HEK293 (cell line): ENCODE measurements at regions not wholly inside any gene's neighbourhood (a gene's known extent, or its start where the extent isn't known, plus 50 kb on each side); places are given as distances from the start of the nearest gene placed in this dataset.

Experiments
- GLI2 ChIP-seq: fragments of 450-650 bp; formaldehyde crosslinking; IDR thresholded peaks from 2 replicates; pipeline ENCODE4; 2017; ENCODE audit warnings: missing biosample characterization, missing genetic modification characterization, low read depth, borderline replicate concordance
- KLF16 ChIP-seq: fragments of 450-650 bp; formaldehyde crosslinking; IDR thresholded peaks from 2 replicates; pipeline ENCODE4 v1.5.1; 2017; ENCODE audit warnings: missing biosample characterization, missing genetic modification characterization
- KLF9 ChIP-seq: fragments of 450-650 bp; formaldehyde crosslinking; IDR thresholded peaks from 2 replicates; pipeline ENCODE4 v1.5.1; 2016; ENCODE audit warnings: missing biosample characterization, missing genetic modification characterization, low read depth
- MZF1 ChIP-seq: fragments of 450-650 bp; formaldehyde crosslinking; IDR thresholded peaks from 2 replicates; pipeline ENCODE4 v1.5.1; 2017; ENCODE audit warnings: missing biosample characterization, missing genetic modification characterization, borderline replicate concordance
- SCRT1 ChIP-seq: fragments of 450-650 bp; formaldehyde crosslinking; IDR thresholded peaks from 2 replicates; pipeline ENCODE4 v1.5.1; 2016; ENCODE audit warnings: missing biosample characterization, missing genetic modification characterization, borderline replicate concordance
- SP7 ChIP-seq: fragments of 450-650 bp; formaldehyde crosslinking; IDR thresholded peaks from 2 replicates; pipeline ENCODE4 v1.5.1; 2016; ENCODE audit warnings: missing biosample characterization, missing genetic modification characterization
- ZBTB21 ChIP-seq: fragments of 450-650 bp; formaldehyde crosslinking; IDR thresholded peaks from 2 replicates; pipeline ENCODE4 v1.5.1; 2017; ENCODE audit warnings: missing biosample characterization, missing genetic modification characterization
- ZBTB44 ChIP-seq: fragments of 450-650 bp; IDR thresholded peaks from 2 replicates; pipeline ENCODE4 v1.5.1; 2018; ENCODE audit warnings: missing biosample characterization, mild to moderate bottlenecking, missing genetic modification characterization
- ZBTB8A ChIP-seq: fragments of 450-650 bp; formaldehyde crosslinking; IDR thresholded peaks from 2 replicates; pipeline ENCODE4 v1.5.1; 2016; ENCODE audit warnings: missing biosample characterization, missing genetic modification characterization
- ZEB2 ChIP-seq: fragments of 450-650 bp; formaldehyde crosslinking; IDR thresholded peaks from 2 replicates; pipeline ENCODE4 v1.5.1; 2016; ENCODE audit warnings: missing biosample characterization, missing genetic modification characterization
- ZFP3 ChIP-seq: fragments of 450-650 bp; formaldehyde crosslinking; IDR thresholded peaks from 2 replicates; pipeline ENCODE4 v1.5.1; 2016; ENCODE audit warnings: low read depth, missing biosample characterization, missing genetic modification characterization
- ZIC2 ChIP-seq: fragments of 450-650 bp; formaldehyde crosslinking; IDR thresholded peaks from 2 replicates; pipeline ENCODE4 v1.5.1; 2016; ENCODE audit warnings: missing biosample characterization, missing genetic modification characterization
- ZNF10 ChIP-seq: fragments of 450-650 bp; formaldehyde crosslinking; IDR thresholded peaks from 2 replicates; pipeline ENCODE4 v1.5.1; 2017; ENCODE audit warnings: missing biosample characterization, missing genetic modification characterization
- ZNF114 ChIP-seq: fragments of 450-650 bp; formaldehyde crosslinking; IDR thresholded peaks from 2 replicates; pipeline ENCODE4 v1.5.0; 2017; ENCODE audit warnings: missing biosample characterization, missing genetic modification characterization
- ZNF155 ChIP-seq: fragments of 450-650 bp; formaldehyde crosslinking; IDR thresholded peaks from 2 replicates; pipeline ENCODE4 v1.5.1; 2016; ENCODE audit warnings: missing biosample characterization, missing genetic modification characterization
- ZNF223 ChIP-seq: fragments of 450-650 bp; formaldehyde crosslinking; IDR thresholded peaks from 2 replicates; pipeline ENCODE4 v1.5.1; 2016; ENCODE audit warnings: missing biosample characterization, missing genetic modification characterization
- ZNF24 ChIP-seq: fragments of 450-650 bp; formaldehyde crosslinking; IDR thresholded peaks from 2 replicates; pipeline ENCODE4 v1.5.1; 2016; ENCODE audit warnings: missing biosample characterization, missing genetic modification characterization
- ZNF26 ChIP-seq: fragments of 450-650 bp; formaldehyde crosslinking; IDR thresholded peaks from 2 replicates; pipeline ENCODE4 v1.5.1; 2016; ENCODE audit warnings: missing biosample characterization, missing genetic modification characterization
- ZNF274 ChIP-seq, 2 experiments: fragments of 200-500 bp in 1 of 2; fragments of 450-650 bp in 1 of 2; sonication (Bioruptor generic) in 1 of 2; formaldehyde crosslinking in 1 of 2; IDR thresholded peaks; 2 replicates each; pipeline versions ENCODE4 v1.5.1 to v1.6.1; 2014 to 2016; ENCODE audit warnings: borderline replicate concordance in 1 of 2, inconsistent platforms in 1 of 2, low read length in 1 of 2, missing biosample characterization in 1 of 2, missing genetic modification characterization in 1 of 2
- ZNF280D ChIP-seq: fragments of 450-650 bp; formaldehyde crosslinking; IDR thresholded peaks from 2 replicates; pipeline ENCODE4 v1.5.1; 2016; ENCODE audit warnings: missing biosample characterization, missing genetic modification characterization
- ZNF335 ChIP-seq: fragments of 450-650 bp; formaldehyde crosslinking; conservative IDR thresholded peaks from 2 replicates; pipeline ENCODE4 v1.5.1; 2016; ENCODE audit warnings: missing biosample characterization, missing genetic modification characterization
- ZNF391 ChIP-seq: fragments of 450-650 bp; formaldehyde crosslinking; IDR thresholded peaks from 2 replicates; pipeline ENCODE4 v1.5.1; 2016; ENCODE audit warnings: low read depth, missing biosample characterization, missing genetic modification characterization, borderline replicate concordance
- ZNF433 ChIP-seq: fragments of 450-650 bp; formaldehyde crosslinking; IDR thresholded peaks from 2 replicates; pipeline ENCODE4 v1.5.1; 2016; ENCODE audit warnings: missing biosample characterization, missing genetic modification characterization, low read depth
- ZNF558 ChIP-seq: fragments of 450-650 bp; formaldehyde crosslinking; IDR thresholded peaks from 2 replicates; pipeline ENCODE4 v1.5.1; 2016; ENCODE audit warnings: missing biosample characterization, missing genetic modification characterization
- ZNF571 ChIP-seq: fragments of 450-650 bp; formaldehyde crosslinking; IDR thresholded peaks from 2 replicates; pipeline ENCODE4 v1.5.0; 2017; ENCODE audit warnings: missing biosample characterization, missing genetic modification characterization
- ZNF623 ChIP-seq: fragments of 450-650 bp; formaldehyde crosslinking; IDR thresholded peaks from 2 replicates; pipeline ENCODE4 v1.5.1; 2016; ENCODE audit warnings: missing biosample characterization, missing genetic modification characterization
- ZNF670 ChIP-seq: fragments of 450-650 bp; formaldehyde crosslinking; IDR thresholded peaks from 2 replicates; pipeline ENCODE4 v1.5.1; 2016; ENCODE audit warnings: missing biosample characterization, missing genetic modification characterization, low read depth
- ZNF776 ChIP-seq: fragments of 450-650 bp; formaldehyde crosslinking; IDR thresholded peaks from 2 replicates; pipeline ENCODE4 v1.5.0; 2017; ENCODE audit warnings: missing biosample characterization, missing genetic modification characterization, borderline replicate concordance
- ZSCAN30 ChIP-seq: fragments of 450-650 bp; IDR thresholded peaks from 2 replicates; pipeline ENCODE4 v1.5.1; 2018; ENCODE audit warnings: missing biosample characterization, mild to moderate bottlenecking, missing genetic modification characterization, moderate library complexity
- TF ChIP-seq, protein P1 (sequence below): fragments of 450-650 bp; formaldehyde crosslinking; IDR thresholded peaks from 2 replicates; pipeline ENCODE4 v1.5.0; 2017; ENCODE audit warnings: missing biosample characterization, missing genetic modification characterization, borderline replicate concordance
- TF ChIP-seq, protein P2 (sequence below): fragments of 450-650 bp; formaldehyde crosslinking; IDR thresholded peaks from 2 replicates; pipeline ENCODE4 v1.5.1; 2016; ENCODE audit warnings: missing biosample characterization, missing genetic modification characterization

- no peak for TF ChIP-seq ZNF26 (tag by site-specific recombination)
- no peak for TF ChIP-seq KLF9 (tag by site-specific recombination)
- TF ChIP-seq ZNF280D (tag by site-specific recombination) = no peak
- TF ChIP-seq ZNF155 (tag by site-specific recombination) = no peak
- TF ChIP-seq KLF16 (tag by site-specific recombination) = no peak
- TF ChIP-seq ZNF114 (tag by site-specific recombination) = no peak
- peak; percentile 84; the same call in 1 of the 2 replicates for TF ChIP-seq ZBTB44
- TF ChIP-seq ZBTB8A (tag by site-specific recombination) = 0 out of 2 replicates have a peak, but pooled peaks have one; percentile 24
- TF ChIP-seq SP7 (tag by site-specific recombination) = peak; percentile 93
- TF ChIP-seq ZNF571 (tag by site-specific recombination) = no peak
- TF ChIP-seq ZEB2 = no peak
- no peak for TF ChIP-seq ZNF558 (tag by site-specific recombination)
- TF ChIP-seq, protein P1, sequence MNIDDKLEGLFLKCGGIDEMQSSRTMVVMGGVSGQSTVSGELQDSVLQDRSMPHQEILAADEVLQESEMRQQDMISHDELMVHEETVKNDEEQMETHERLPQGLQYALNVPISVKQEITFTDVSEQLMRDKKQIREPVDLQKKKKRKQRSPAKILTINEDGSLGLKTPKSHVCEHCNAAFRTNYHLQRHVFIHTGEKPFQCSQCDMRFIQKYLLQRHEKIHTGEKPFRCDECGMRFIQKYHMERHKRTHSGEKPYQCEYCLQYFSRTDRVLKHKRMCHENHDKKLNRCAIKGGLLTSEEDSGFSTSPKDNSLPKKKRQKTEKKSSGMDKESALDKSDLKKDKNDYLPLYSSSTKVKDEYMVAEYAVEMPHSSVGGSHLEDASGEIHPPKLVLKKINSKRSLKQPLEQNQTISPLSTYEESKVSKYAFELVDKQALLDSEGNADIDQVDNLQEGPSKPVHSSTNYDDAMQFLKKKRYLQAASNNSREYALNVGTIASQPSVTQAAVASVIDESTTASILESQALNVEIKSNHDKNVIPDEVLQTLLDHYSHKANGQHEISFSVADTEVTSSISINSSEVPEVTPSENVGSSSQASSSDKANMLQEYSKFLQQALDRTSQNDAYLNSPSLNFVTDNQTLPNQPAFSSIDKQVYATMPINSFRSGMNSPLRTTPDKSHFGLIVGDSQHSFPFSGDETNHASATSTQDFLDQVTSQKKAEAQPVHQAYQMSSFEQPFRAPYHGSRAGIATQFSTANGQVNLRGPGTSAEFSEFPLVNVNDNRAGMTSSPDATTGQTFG (tag by site-specific recombination) = no peak
- TF ChIP-seq GLI2 (tag by site-specific recombination) = no peak
- TF ChIP-seq ZNF10 (tag by site-specific recombination) = no peak
- TF ChIP-seq ZFP3 (tag by site-specific recombination) = no peak
- peak; percentile 49; the same call in 1 of the 2 replicates for TF ChIP-seq ZNF391 (tag by site-specific recombination)
- peak; percentile 49; the same call in 1 of the 2 replicates for TF ChIP-seq MZF1
- TF ChIP-seq ZNF335 = no peak
- no peak for TF ChIP-seq ZBTB21 (tag by site-specific recombination)
- TF ChIP-seq SCRT1 (tag by site-specific recombination) = no peak
- TF ChIP-seq ZSCAN30 (tag by site-specific recombination) = peak; percentile 68; the same call in 1 of the 2 replicates
- no peak for TF ChIP-seq ZNF670 (tag by site-specific recombination)
- no peak for TF ChIP-seq ZNF776 (tag by site-specific recombination)
- peak; percentile 8; the same call in 1 of the 2 replicates for TF ChIP-seq ZIC2 (tag by site-specific recombination)
- TF ChIP-seq ZNF274 (IDR thresholded peaks at IDR 0.05; ENCODE audit: low read length) = no peak
- TF ChIP-seq ZNF274 (tag by site-specific recombination; IDR thresholded peaks at IDR 0.05; ENCODE audit: borderline replicate concordance) = no peak
- TF ChIP-seq ZNF433 = no peak
- no peak for TF ChIP-seq ZNF623 (tag by site-specific recombination)
- TF ChIP-seq ZNF24 (tag by site-specific recombination) = 0 out of 2 replicates have a peak, but pooled peaks have one; percentile 37
- TF ChIP-seq, protein P2, sequence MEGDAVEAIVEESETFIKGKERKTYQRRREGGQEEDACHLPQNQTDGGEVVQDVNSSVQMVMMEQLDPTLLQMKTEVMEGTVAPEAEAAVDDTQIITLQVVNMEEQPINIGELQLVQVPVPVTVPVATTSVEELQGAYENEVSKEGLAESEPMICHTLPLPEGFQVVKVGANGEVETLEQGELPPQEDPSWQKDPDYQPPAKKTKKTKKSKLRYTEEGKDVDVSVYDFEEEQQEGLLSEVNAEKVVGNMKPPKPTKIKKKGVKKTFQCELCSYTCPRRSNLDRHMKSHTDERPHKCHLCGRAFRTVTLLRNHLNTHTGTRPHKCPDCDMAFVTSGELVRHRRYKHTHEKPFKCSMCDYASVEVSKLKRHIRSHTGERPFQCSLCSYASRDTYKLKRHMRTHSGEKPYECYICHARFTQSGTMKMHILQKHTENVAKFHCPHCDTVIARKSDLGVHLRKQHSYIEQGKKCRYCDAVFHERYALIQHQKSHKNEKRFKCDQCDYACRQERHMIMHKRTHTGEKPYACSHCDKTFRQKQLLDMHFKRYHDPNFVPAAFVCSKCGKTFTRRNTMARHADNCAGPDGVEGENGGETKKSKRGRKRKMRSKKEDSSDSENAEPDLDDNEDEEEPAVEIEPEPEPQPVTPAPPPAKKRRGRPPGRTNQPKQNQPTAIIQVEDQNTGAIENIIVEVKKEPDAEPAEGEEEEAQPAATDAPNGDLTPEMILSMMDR = no peak
- no peak for TF ChIP-seq ZNF223
Observed at GRCh38 chr3:124266487-124266886, 274.6 kb upstream of the ROPN1 start (continued).
